ENCODE measurements at regions not wholly inside any gene's neighbourhood (a gene's known extent, or its start where the extent isn't known, plus 50 kb on each side); places are given as distances from the start of the nearest gene placed in this dataset.
A peak's percentile ranks its signal among the peaks of the same experiment; 100 is the strongest.

DNA sequence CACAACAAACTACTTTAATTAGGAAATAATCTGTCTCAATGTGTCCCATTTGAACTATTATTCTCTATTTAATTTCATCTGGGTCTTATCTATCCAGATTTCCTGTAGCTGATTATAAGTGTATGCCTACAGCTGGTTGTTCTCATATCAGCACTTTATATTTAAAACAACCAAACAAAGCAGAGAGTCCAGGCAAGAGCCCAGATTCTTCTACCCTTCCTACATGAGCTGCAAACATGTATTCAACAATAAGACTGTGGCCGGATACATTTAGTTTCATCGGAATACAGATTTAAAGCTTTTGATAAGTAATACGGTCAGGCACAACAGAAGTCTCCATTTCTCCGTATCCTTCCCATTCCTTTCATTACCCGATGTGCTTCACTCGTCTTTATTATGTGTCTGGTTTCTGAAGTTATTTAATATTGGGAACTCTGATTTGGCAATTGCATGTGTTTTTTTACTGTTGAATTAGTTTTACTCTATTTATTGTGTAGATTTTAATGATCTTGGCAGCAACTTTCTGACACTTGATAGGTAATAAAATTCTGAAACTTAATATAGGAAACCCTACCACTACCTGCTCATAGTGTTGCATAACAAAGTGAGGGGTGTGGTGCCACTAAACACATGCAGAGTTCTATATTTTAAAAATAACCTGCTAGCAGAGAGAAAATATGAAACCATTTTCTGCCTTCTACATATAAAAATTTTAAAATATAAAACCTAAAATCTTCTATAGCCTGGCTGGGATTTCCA lies 653.5 kb upstream of the PTCHD4 start:
- FAIRE-seq (no peak), DNase-seq (ENCODE audit: low read depth) (peak; percentile 26)
- Histone ChIP-seq H3K27me3 (ENCODE audit: control insufficient read depth, insufficient read depth, low read length) (no peaks in the 10 kb centered on the region), H3K4me3 (ENCODE audit: low read depth, low read length) (no peak overlapping the region), H3K36me3 (ENCODE audit: control insufficient read depth, insufficient read depth, low read length) (no peaks in the 10 kb centered on the region)
- TF ChIP-seq, protein P1, sequence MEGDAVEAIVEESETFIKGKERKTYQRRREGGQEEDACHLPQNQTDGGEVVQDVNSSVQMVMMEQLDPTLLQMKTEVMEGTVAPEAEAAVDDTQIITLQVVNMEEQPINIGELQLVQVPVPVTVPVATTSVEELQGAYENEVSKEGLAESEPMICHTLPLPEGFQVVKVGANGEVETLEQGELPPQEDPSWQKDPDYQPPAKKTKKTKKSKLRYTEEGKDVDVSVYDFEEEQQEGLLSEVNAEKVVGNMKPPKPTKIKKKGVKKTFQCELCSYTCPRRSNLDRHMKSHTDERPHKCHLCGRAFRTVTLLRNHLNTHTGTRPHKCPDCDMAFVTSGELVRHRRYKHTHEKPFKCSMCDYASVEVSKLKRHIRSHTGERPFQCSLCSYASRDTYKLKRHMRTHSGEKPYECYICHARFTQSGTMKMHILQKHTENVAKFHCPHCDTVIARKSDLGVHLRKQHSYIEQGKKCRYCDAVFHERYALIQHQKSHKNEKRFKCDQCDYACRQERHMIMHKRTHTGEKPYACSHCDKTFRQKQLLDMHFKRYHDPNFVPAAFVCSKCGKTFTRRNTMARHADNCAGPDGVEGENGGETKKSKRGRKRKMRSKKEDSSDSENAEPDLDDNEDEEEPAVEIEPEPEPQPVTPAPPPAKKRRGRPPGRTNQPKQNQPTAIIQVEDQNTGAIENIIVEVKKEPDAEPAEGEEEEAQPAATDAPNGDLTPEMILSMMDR (IDR thresholded peaks at IDR 0.05; ENCODE audit: insufficient read depth, low read length, severe bottlenecking), result no peak

DNA sequence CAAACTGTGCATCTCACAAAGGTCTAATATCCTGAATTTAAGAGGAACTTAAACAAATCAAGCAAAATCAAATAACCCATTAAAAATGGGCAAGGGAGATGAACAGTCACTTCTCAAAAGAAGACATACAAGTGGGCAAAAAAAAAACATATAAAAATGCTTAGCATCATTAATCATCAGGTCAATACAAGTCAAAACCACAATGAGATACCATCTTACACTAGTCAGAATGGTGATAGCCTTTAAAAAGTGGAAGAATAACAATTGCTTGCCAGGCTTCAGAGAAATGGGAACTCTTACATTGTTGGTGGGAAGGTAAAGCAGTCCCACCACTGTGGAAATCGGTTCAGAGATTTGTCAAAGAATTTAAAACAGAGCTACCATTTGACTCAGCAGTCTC lies 646.7 kb upstream of the PTCHD4 start:
- FAIRE-seq, result no peak

DNA sequence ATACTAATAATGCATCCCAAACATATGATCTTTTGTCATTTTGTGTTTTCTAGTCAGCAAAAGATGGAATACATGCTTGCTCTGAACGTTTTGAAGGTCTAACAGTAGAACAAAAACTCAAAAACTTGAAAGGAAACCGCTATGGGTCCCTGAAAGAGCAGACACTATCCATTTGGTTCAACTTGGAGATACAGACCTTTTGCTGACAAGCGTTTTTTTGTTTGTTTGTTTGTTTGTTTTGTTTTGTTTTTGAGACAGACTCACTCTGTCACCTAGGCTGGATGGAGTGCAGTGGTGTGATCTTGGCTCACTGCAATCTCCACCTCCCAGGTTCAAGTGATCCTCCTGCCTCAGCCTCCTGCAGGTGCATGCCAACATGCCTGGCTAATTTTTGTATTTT lies 644.3 kb upstream of the PTCHD4 start:
- no peak overlapping the region for H3K4me3 ChIP-seq (ENCODE audit: low read depth, low read length)
- no peaks in the 10 kb centered on the region for H3K27me3 ChIP-seq (ENCODE audit: control insufficient read depth, insufficient read depth, low read length)
- DNase-seq (ENCODE audit: low read depth), result no peak
- TF ChIP-seq, protein P1 (IDR thresholded peaks at IDR 0.05; ENCODE audit: insufficient read depth, low read length, severe bottlenecking), result no peak
- no peaks in the 10 kb centered on the region for H3K36me3 ChIP-seq (ENCODE audit: control insufficient read depth, insufficient read depth, low read length)
- no peak for FAIRE-seq

More for the DNA sequence above, 646.7 kb upstream of the PTCHD4 start:
- no peaks in the 10 kb centered on the region for H3K36me3 ChIP-seq (ENCODE audit: control insufficient read depth, insufficient read depth, low read length)
- H3K4me3 ChIP-seq (ENCODE audit: low read depth, low read length), result no peak overlapping the region
- TF ChIP-seq, protein P1 (IDR thresholded peaks at IDR 0.05; ENCODE audit: insufficient read depth, low read length, severe bottlenecking), result no peak
- no peaks in the 10 kb centered on the region for H3K27me3 ChIP-seq (ENCODE audit: control insufficient read depth, insufficient read depth, low read length)
- peak; percentile 75 for DNase-seq (ENCODE audit: low read depth)

DNA sequence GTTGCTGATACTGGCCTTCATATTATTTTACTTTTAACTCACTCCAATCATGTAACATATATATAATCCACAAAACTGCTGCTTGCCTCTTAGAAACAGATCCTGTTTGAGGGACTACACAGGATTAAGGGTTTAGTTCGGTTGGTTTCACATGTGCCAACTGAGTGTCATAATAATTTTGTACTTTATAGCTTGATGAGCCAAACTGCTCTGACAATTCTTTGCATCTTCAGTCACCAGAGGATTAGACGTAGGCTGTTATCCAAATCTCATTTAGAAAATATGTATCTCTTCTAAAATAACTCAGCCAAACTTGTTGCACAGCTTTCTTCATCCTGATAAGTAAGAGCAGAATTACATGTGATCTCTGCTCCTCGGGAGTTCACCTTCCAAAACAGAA lies 643.6 kb upstream of the PTCHD4 start:
- DNase-seq (ENCODE audit: low read depth) (no peak), FAIRE-seq (no peak)
- Histone ChIP-seq H3K27me3 (ENCODE audit: control insufficient read depth, insufficient read depth, low read length) (no peaks in the 10 kb centered on the region), H3K36me3 (ENCODE audit: control insufficient read depth, insufficient read depth, low read length) (no peaks in the 10 kb centered on the region), H3K4me3 (ENCODE audit: low read depth, low read length) (no peak overlapping the region)
- TF ChIP-seq, protein P1 (IDR thresholded peaks at IDR 0.05; ENCODE audit: insufficient read depth, low read length, severe bottlenecking), result no peak

DNA sequence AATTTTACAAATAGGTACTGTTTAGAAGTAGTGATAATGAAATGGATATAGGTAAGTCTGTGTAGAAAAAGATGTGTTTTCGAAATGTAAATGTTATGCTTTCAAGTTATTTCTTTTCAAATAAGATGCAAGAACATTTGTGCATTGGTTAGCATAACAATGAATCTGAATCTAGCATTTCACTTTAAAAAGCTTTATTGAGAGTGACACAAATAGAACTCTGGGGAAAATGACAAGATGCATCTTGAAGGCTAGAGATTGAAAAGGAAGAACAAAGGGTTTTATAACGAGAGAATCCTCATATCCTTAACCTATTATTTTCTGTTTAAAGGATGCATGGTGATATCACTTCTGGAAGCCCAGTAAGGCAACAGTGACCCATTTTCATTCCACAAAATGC lies 639.9 kb upstream of the PTCHD4 start:
- TF ChIP-seq, protein P1 (IDR thresholded peaks at IDR 0.05; ENCODE audit: insufficient read depth, low read length, severe bottlenecking), result no peak
- Histone ChIP-seq H3K27me3 (ENCODE audit: control insufficient read depth, insufficient read depth, low read length) (no peaks in the 10 kb centered on the region), H3K4me3 (ENCODE audit: low read depth, low read length) (no peak overlapping the region), H3K36me3 (ENCODE audit: control insufficient read depth, insufficient read depth, low read length) (no peaks in the 10 kb centered on the region)
- DNase-seq (ENCODE audit: low read depth) (no peak), FAIRE-seq (no peak)

DNA sequence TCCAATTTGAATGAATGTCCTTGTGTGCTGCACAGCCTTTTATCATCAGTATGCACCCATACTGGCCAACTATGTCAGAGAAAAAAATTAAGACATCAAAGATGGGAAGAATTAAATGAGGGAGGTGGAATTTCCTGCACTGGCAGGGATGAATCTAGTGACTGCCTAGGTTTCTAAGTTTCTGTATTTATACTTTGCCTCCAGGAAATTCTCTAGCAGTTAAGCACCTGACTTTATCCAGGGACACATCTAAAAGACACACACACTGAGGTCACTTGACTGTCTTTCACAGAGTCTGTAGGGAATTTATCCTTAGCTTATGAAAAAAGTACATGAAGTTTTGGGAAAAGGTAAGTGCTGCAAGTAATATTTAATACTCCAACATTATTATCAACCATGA lies 636.5 kb upstream of the PTCHD4 start:
- H3K36me3 ChIP-seq (ENCODE audit: control insufficient read depth, insufficient read depth, low read length), result no peaks in the 10 kb centered on the region
- no peak overlapping the region for H3K4me3 ChIP-seq (ENCODE audit: low read depth, low read length)
- TF ChIP-seq, protein P1 (IDR thresholded peaks at IDR 0.05; ENCODE audit: insufficient read depth, low read length, severe bottlenecking), result no peak
- no peaks in the 10 kb centered on the region for H3K27me3 ChIP-seq (ENCODE audit: control insufficient read depth, insufficient read depth, low read length)
- FAIRE-seq (no peak), DNase-seq (ENCODE audit: low read depth) (no peak)
